HepG2 (cell line): ENCODE measurements at regions not wholly inside any gene's neighbourhood (a gene's known extent, or its start where the extent isn't known, plus 50 kb on each side); places are given as distances from the start of the nearest gene placed in this dataset.
A peak's percentile ranks its signal among the peaks of the same experiment; 100 is the strongest.

Experiments used
- ATAC-seq: fragments of 200-7000 bp; cut with Tn5 transposase; 3 replicates; pipeline ENCODE4 v1.9.1; 2020; ENCODE audit warnings: mild to moderate bottlenecking, moderate library complexity
- BruUV-seq: library from RNA; stranded (reverse); fragments of 400-500 nt; replicated peaks from 2 replicates; lab custom pipeline; 2021; lab: Mats Ljungman, UMichigan
- CTCF ChIA-PET: fragments of 300-600 bp; formaldehyde crosslinking; extraction: SDS; loops from one replicate; lab custom pipeline; 2021; ENCODE audit warnings: low total read pairs, inconsistent platforms, low intra/inter-chr PET ratio; lab: Yijun Ruan, JAX
- POLR2A ChIA-PET: fragments of 350-600 bp; sonication (Branson Sonifier 250); formaldehyde crosslinking; loops from one replicate; lab custom pipeline; 2020; ENCODE audit warnings: antibody characterized with exemption, inconsistent platforms; lab: Yijun Ruan, JAX
- DNase-seq: peaks from one replicate; pipeline ENCODE4 v3.0.0-alpha.2; 2015; ENCODE audit warnings: low spot score
- FAIRE-seq: peaks from 3 replicates; lab custom pipeline; 2011; peaks lifted over from hg19 to GRCh38; lab: Jason Lieb, UNC
- H2AFZ ChIP-seq: one replicate; pipeline ENCODE4 v1.6.1; 2011; ENCODE audit warnings: low read length, inconsistent platforms
- H3K27ac ChIP-seq: fragments of 300-600 bp; 3 replicates; pipeline ENCODE4 v1.8.0; 2011; ENCODE audit warnings: mixed run types, mild to moderate bottlenecking, mixed read lengths, low read length, inconsistent platforms; ENCODE audit not compliant: insufficient read depth; ENCODE audit errors: extremely low read length
- H3K27me3 ChIP-seq, 2 experiments: fragments of 200-600 bp in 1 of 2; 2 replicates in 1 of 2; 3 replicates in 1 of 2; pipeline versions ENCODE4 v1.6.0 to v1.8.0; 2011; ENCODE audit warnings: low read length in 2 of 2, mild to moderate bottlenecking in 2 of 2, moderate library complexity in 2 of 2, inconsistent platforms in 1 of 2; ENCODE audit not compliant: insufficient read depth in 2 of 2, control insufficient read depth in 1 of 2
- H3K36me3 ChIP-seq, 2 experiments: fragments of 200-600 bp in 1 of 2; replicated peaks in 1 of 2; 2 replicates in 1 of 2; 3 replicates in 1 of 2; pipeline versions ENCODE4 v1.5.1 to v1.8.0; 2011; ENCODE audit warnings: low read length in 2 of 2, inconsistent platforms in 1 of 2; ENCODE audit not compliant: insufficient read depth in 2 of 2, control insufficient read depth in 1 of 2
- H3K4me1 ChIP-seq: 2 replicates; pipeline ENCODE4 v1.5.1; 2012; ENCODE audit warnings: low read length, inconsistent platforms; ENCODE audit not compliant: insufficient read depth
- H3K4me2 ChIP-seq: 2 replicates; pipeline ENCODE4 v1.6.0; 2011; ENCODE audit warnings: low read depth, low read length, inconsistent platforms
- H3K4me3 ChIP-seq, 3 experiments: fragments of 200-600 bp in 1 of 3; sonication (generic), shearing (Covaris generic) in 1 of 3; replicated peaks in 1 of 3; 2 replicates each; pipeline ENCODE4 v1.5.1; 2011 to 2016; ENCODE audit warnings: low read length in 3 of 3, inconsistent platforms in 2 of 3, low read depth in 2 of 3, mild to moderate bottlenecking in 2 of 3, control low read depth in 1 of 3, mixed read lengths in 1 of 3; ENCODE audit not compliant: insufficient read depth in 1 of 3
- H3K79me2 ChIP-seq: one replicate; pipeline ENCODE4 v1.6.1; 2011; ENCODE audit warnings: low read length, inconsistent platforms; ENCODE audit not compliant: insufficient read depth
- H3K9ac ChIP-seq: 2 replicates; pipeline ENCODE4 v1.6.0; 2011; ENCODE audit warnings: mild to moderate bottlenecking, low read depth, low read length, inconsistent platforms; ENCODE audit not compliant: insufficient read depth
- H3K9me3 ChIP-seq: 2 replicates; pipeline ENCODE4 v1.5.1; 2012; ENCODE audit warnings: mild to moderate bottlenecking, low read length
- H4K20me1 ChIP-seq: 2 replicates; pipeline ENCODE4 v1.6.0; 2011; ENCODE audit warnings: inconsistent platforms, mild to moderate bottlenecking, low read length, moderate library complexity; ENCODE audit not compliant: insufficient read depth
- FOXA1 ChIP-seq, 2 experiments: fragments of 450-650 bp in 1 of 2; sonication (generic) in 1 of 2; formaldehyde crosslinking in 1 of 2; IDR thresholded peaks; 2 replicates each; pipeline versions ENCODE4 v1.4.0 to v1.6.1; 2016 to 2020; ENCODE audit warnings: missing genetic modification reagents in 1 of 2
- MYC ChIP-seq: sonication (generic); formaldehyde crosslinking; IDR thresholded peaks from 2 replicates; pipeline ENCODE4 v1.9.0; 2021; ENCODE audit warnings: missing genetic modification reagents, borderline replicate concordance
- NR2F6 ChIP-seq, 2 experiments: IDR thresholded peaks; 2 replicates each; pipeline ENCODE4 v1.6.1; 2016; ENCODE audit warnings: antibody characterized with exemption in 1 of 2, mild to moderate bottlenecking in 1 of 2
- RBFOX2 ChIP-seq: fragments of 200-400 bp; formaldehyde crosslinking; IDR thresholded peaks from 2 replicates; pipeline ENCODE4 v1.6.1; 2017; ENCODE audit warnings: low read depth, mild to moderate bottlenecking, low read length
- SMARCE1 ChIP-seq: fragments of 450-650 bp; IDR thresholded peaks from 2 replicates; pipeline ENCODE4 v1.6.1; 2017; ENCODE audit warnings: borderline replicate concordance
- ZC3H4 ChIP-seq: sonication (generic); formaldehyde crosslinking; IDR thresholded peaks from 2 replicates; pipeline ENCODE4 v1.4.0; 2020; ENCODE audit warnings: missing genetic modification reagents, borderline replicate concordance
- ZNF841 ChIP-seq: sonication (generic); formaldehyde crosslinking; IDR thresholded peaks from 2 replicates; pipeline ENCODE4 v1.8.1; 2023; ENCODE audit warnings: missing genetic modification reagents, borderline replicate concordance
- WGBS: methylation state at CpG from one replicate; pipeline ENCODE4 v1.1.6; 2017; ENCODE audit warnings: low lambda C conversion rate; 5-methylcytosine and 5-hydroxymethylcytosine counted together
- in situ Hi-C: cut with HindIII; loops from 2 replicates; pipeline ENCODE4 v1.10.0; 2017; ENCODE audit warnings: low pct_unique_long_range_greater_than_20kb; ENCODE audit not compliant: extremely low pct_ligation_motif_present
- intact Hi-C: fragments of 100-400 bp; cut with micrococcal nuclease; formaldehyde crosslinking; loops from one replicate; pipeline ENCODE4 v1.10.0; 2022; ENCODE audit not compliant: unreplicated experiment
- TF ChIP-seq, protein P1 (sequence below): sonication (generic); formaldehyde crosslinking; IDR thresholded peaks from 2 replicates; pipeline ENCODE4 v1.4.0; 2020; ENCODE audit warnings: missing genetic modification reagents, borderline replicate concordance

DNA sequence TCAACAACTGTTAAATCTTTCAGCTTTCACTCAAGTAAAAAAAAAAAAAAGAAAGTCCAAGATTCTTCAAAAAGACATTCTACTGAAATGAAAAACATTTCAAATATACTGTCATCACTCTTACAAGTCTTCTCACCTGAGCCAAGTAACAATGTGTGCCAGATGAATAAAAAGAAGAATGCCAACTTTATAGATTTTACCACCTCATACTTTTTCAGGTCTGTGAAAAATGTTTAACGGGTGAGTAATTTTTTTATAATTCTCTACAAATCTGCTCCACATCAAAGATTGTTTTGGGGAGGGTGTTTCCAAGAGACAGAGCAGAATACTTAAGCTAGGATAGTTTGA, 181.0 kb upstream of the BMP4 start:
- ATAC-seq (no peak), FAIRE-seq (no peak), DNase-seq (no peak)
- Histone ChIP-seq H3K36me3 (no peaks in the 10 kb centered on the region), H2AFZ (no peak overlapping the region), H3K4me2 (peak overlapping the region; percentile 73), H4K20me1 (no peaks in the 10 kb centered on the region), H3K27me3 (no peaks in the 10 kb centered on the region), H3K9ac (peak overlapping the region; percentile 61), H3K79me2 (no peaks in the 10 kb centered on the region), H3K9me3 (no peaks in the 10 kb centered on the region), H3K4me1 (peaks cover 99% of the 10 kb centered on the region), H3K4me3 (peak overlapping the region; percentile 31 to 55 (median 33); a peak in 5 of 6 replicates), H3K27ac (peak overlapping the region; percentile 83)
- intact Hi-C loops, result loop anchor here (5.0 kb wide), 3 partner anchors 90 to 180 kb away; partner anchors contain the start of gene BMP4
- POLR2A ChIA-PET, result interaction anchor here (0.7 to 6.5 kb wide), 13 partner anchors 20 to 230 kb away, joined by 3 to 84 read pairs (median 9); partner anchors contain the start of gene BMP4
- BruUV-seq, result no TSS peak
- WGBS, result 67% methylated on average over 1 of the region's 1 CpG
- in situ Hi-C loops, result loop anchor here (5.0 kb wide), 1 partner anchor 185 kb away; no protein-coding TSS in a partner anchor
- TF ChIP-seq NR2F6 (IDR thresholded peaks at IDR 0.05) (no peak), NR2F6 (CRISPR knock-in tag; IDR thresholded peaks at IDR 0.05) (0 out of 2 replicates have a peak, but pooled peaks have one; percentile 0), MYC (CRISPR knock-in tag) (no peak)
- TF ChIP-seq, protein P1, sequence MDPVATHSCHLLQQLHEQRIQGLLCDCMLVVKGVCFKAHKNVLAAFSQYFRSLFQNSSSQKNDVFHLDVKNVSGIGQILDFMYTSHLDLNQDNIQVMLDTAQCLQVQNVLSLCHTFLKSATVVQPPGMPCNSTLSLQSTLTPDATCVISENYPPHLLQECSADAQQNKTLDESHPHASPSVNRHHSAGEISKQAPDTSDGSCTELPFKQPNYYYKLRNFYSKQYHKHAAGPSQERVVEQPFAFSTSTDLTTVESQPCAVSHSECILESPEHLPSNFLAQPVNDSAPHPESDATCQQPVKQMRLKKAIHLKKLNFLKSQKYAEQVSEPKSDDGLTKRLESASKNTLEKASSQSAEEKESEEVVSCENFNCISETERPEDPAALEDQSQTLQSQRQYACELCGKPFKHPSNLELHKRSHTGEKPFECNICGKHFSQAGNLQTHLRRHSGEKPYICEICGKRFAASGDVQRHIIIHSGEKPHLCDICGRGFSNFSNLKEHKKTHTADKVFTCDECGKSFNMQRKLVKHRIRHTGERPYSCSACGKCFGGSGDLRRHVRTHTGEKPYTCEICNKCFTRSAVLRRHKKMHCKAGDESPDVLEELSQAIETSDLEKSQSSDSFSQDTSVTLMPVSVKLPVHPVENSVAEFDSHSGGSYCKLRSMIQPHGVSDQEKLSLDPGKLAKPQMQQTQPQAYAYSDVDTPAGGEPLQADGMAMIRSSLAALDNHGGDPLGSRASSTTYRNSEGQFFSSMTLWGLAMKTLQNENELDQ, result no peak
- CTCF ChIA-PET, result no interaction called here

DNA sequence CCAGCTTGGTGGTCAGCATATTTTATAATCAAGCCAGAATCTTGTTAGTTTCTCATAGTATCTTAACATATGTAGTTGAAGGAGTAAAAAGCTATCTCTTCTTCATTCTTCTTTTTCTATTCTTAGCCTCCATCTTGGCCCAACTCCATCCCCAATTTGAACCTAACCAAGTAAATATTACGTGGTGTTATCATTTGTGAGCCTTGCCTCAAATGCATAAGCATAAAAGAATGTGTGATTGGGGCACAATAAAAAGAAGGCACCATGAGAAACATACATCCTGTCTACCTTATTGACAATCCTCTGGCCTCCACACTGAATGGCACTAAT, 181.4 kb upstream of the BMP4 start:
- Histone ChIP-seq H3K4me2 (peak overlapping the region; percentile 73), H3K4me3 (peak overlapping the region; percentile 31 to 55 (median 33); a peak in 5 of 6 replicates), H3K9me3 (no peaks in the 10 kb centered on the region), H3K27me3 (no peaks in the 10 kb centered on the region), H3K36me3 (no peaks in the 10 kb centered on the region), H3K4me1 (peaks cover 99% of the 10 kb centered on the region), H2AFZ (no peak overlapping the region), H3K9ac (peak overlapping the region; percentile 61), H3K79me2 (no peaks in the 10 kb centered on the region), H3K27ac (peak overlapping the region; percentile 83), H4K20me1 (no peaks in the 10 kb centered on the region)
- TSS peak; percentile 95 for BruUV-seq
- TF ChIP-seq SMARCE1, result no peak
- TF ChIP-seq ZC3H4 (CRISPR knock-in tag), result 0 out of 2 replicates have a peak, but pooled peaks have one; percentile 17
- TF ChIP-seq RBFOX2, result peak; percentile 64; the same call in 1 of the 2 replicates
- TF ChIP-seq FOXA1 (IDR thresholded peaks at IDR 0.05), result no peak
- TF ChIP-seq FOXA1 (CRISPR knock-in tag; IDR thresholded peaks at IDR 0.05), result peak; percentile 38; the same call in 1 of the 2 replicates
- no peak for TF ChIP-seq ZNF841 (CRISPR knock-in tag)
- ChIA-PET POLR2A (interaction anchor here (0.9 to 6.5 kb wide), 13 partner anchors 20 to 191 kb away, joined by 3 to 84 read pairs (median 12); partner anchors contain the start of gene BMP4), CTCF (no interaction called here)
- ATAC-seq, result no peak
- WGBS, result 5% methylated on average over 1 of the region's 1 CpG
- intact Hi-C loops, result loop anchor here (1.0 to 5.0 kb wide), 5 partner anchors 29 to 181 kb away; partner anchors contain the start of gene BMP4
- peak; percentile 66 for DNase-seq
- in situ Hi-C loops, result loop anchor here (5.0 kb wide), 1 partner anchor 186 kb away; no protein-coding TSS in a partner anchor
- no peak for FAIRE-seq
